GM19328 (cell line): ENCODE measurements at regions not wholly inside any gene's neighbourhood (a gene's known extent, or its start where the extent isn't known, plus 50 kb on each side); places are given as distances from the start of the nearest gene placed in this dataset.

Experiments
- ATAC-seq: cut with Tn5 transposase; IDR thresholded peaks from one replicate; pipeline ENCODE4 v1.9.1; 2021; ENCODE audit warnings: mild to moderate bottlenecking, moderate library complexity; ENCODE audit not compliant: unreplicated experiment

DNA sequence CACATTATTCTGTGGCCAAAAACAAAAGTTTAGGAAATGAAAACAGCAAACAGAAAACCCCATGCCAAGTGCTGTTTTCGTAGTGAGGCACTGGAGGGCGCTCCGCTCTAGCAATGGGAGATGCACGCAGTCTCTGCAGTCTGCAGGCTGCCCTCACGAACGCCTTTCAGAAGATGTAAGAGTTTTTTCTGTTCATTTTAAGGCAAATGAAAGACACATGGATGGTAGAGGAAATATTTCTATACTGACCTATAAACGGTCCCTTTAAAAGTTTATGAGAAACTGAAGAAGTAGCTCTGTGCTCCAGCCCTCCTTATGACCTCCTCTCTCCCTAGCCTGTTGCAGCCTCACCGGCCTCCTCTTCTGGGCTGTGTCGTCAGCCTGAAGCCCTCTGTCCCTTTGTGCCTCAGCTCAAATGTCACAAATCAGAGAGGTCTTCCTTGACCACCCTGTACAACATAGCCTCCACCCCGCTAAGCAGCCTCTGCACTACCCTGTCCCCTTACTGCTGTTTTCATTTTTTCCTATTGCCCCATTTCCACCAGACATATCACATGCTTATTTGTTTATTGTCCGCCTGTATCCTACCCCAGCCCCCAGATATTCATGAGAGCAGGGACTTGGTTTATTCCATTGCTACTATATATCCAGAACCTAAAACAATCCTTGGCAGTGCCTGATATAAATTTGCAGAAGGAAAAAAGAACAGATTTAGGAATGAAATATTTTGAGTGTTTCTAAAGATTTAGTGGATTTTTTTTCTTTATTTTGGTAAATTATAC, 116.4 kb downstream of the TM9SF2 start:
- no peak for ATAC-seq

- no peak for ATAC-seq
These were observed 113.2 kb downstream of the TM9SF2 start for GRCh38 chr13:99614465-99614885.
